HepG2 (cell line): ENCODE measurements at regions not wholly inside any gene's neighbourhood (a gene's known extent, or its start where the extent isn't known, plus 50 kb on each side); places are given as distances from the start of the nearest gene placed in this dataset.

Experiments
- FOXA3 ChIP-seq: IDR thresholded peaks from 2 replicates; pipeline ENCODE4 v1.6.1; 2016; ENCODE audit warnings: missing genetic modification reagents, missing compliant biosample characterization
- GTF2F1 ChIP-seq: fragments of 150-350 bp; IDR thresholded peaks from 2 replicates; pipeline ENCODE4 v1.6.1; 2014; ENCODE audit warnings: low read length
- JUNB ChIP-seq: sonication (generic); formaldehyde crosslinking; IDR thresholded peaks from 2 replicates; pipeline ENCODE4 v1.8.0; 2022; ENCODE audit warnings: missing genetic modification reagents, mild to moderate bottlenecking, borderline replicate concordance
- KAT2B ChIP-seq: fragments of 150-350 bp; IDR thresholded peaks from 2 replicates; pipeline ENCODE4 v1.6.1; 2014; ENCODE audit warnings: low read depth, low read length, borderline replicate concordance
- KDM5B ChIP-seq: sonication (generic); formaldehyde crosslinking; IDR thresholded peaks from 2 replicates; pipeline ENCODE4 v1.4.0; 2020; ENCODE audit warnings: missing genetic modification reagents, mild to moderate bottlenecking, borderline replicate concordance
- MED1 ChIP-seq: sonication (generic); formaldehyde crosslinking; IDR thresholded peaks from 2 replicates; pipeline ENCODE4 v1.4.0; 2020; ENCODE audit warnings: missing genetic modification reagents
- MYNN ChIP-seq: sonication (generic); formaldehyde crosslinking; IDR thresholded peaks from 2 replicates; pipeline ENCODE4 v1.4.0; 2020; ENCODE audit warnings: mild to moderate bottlenecking, low read depth, missing genetic modification reagents
- NFYB ChIP-seq: sonication (generic); formaldehyde crosslinking; IDR thresholded peaks from 2 replicates; pipeline ENCODE4 v1.4.0; 2020; ENCODE audit warnings: missing genetic modification reagents
- NR2C2 ChIP-seq: sonication (generic); formaldehyde crosslinking; IDR thresholded peaks from 2 replicates; pipeline ENCODE4 v1.4.0; 2020; ENCODE audit warnings: missing genetic modification reagents, mild to moderate bottlenecking, moderate library complexity, borderline replicate concordance
- RARA ChIP-seq: IDR thresholded peaks from 2 replicates; pipeline ENCODE4 v1.6.1; 2016; ENCODE audit warnings: missing genetic modification reagents, missing compliant biosample characterization
- RBM22 ChIP-seq: fragments of 200-400 bp; formaldehyde crosslinking; optimal IDR thresholded peaks from 2 replicates; pipeline ENCODE3; 2017; ENCODE audit warnings: mild to moderate bottlenecking, low read length, moderate library complexity
- SP1 ChIP-seq, 2 experiments: fragments of 450-650 bp in 1 of 2; sonication (generic) in 1 of 2; formaldehyde crosslinking in 1 of 2; IDR thresholded peaks; 2 replicates each; pipeline versions ENCODE4 v1.4.0 to v1.6.1; 2016 to 2020; ENCODE audit warnings: missing genetic modification reagents in 1 of 2
- THAP11 ChIP-seq: IDR thresholded peaks from 2 replicates; pipeline ENCODE4 v1.6.1; 2016; ENCODE audit warnings: missing biosample characterization, missing genetic modification reagents
- ZNF253 ChIP-seq: sonication (generic); formaldehyde crosslinking; IDR thresholded peaks from 2 replicates; pipeline ENCODE4 v1.8.0; 2022; ENCODE audit warnings: mild to moderate bottlenecking, missing genetic modification reagents, borderline replicate concordance
- ZNF704 ChIP-seq: sonication (generic); formaldehyde crosslinking; IDR thresholded peaks from 2 replicates; pipeline ENCODE4 v1.8.1; 2023; ENCODE audit warnings: mild to moderate bottlenecking, inconsistent platforms, moderate library complexity, missing genetic modification reagents, borderline replicate concordance
- ZNF772 ChIP-seq: sonication (generic); formaldehyde crosslinking; IDR thresholded peaks from 2 replicates; pipeline ENCODE4 v1.5.0; 2020; ENCODE audit warnings: mild to moderate bottlenecking, missing genetic modification reagents
- ZSCAN12 ChIP-seq: sonication (generic); formaldehyde crosslinking; IDR thresholded peaks from 2 replicates; pipeline ENCODE4 v1.9.0; 2021; ENCODE audit warnings: mild to moderate bottlenecking, missing genetic modification reagents
- ZSCAN20 ChIP-seq: sonication (generic); formaldehyde crosslinking; IDR thresholded peaks from 2 replicates; pipeline ENCODE4 v1.4.0; 2020; ENCODE audit warnings: missing genetic modification reagents, mild to moderate bottlenecking, borderline replicate concordance
- TF ChIP-seq, protein P1 (sequence below): sonication (generic); formaldehyde crosslinking; IDR thresholded peaks from 2 replicates; pipeline ENCODE4 v1.4.0; 2020; ENCODE audit warnings: missing genetic modification reagents
- TF ChIP-seq, protein P2 (sequence below): sonication (generic); formaldehyde crosslinking; IDR thresholded peaks from 2 replicates; pipeline ENCODE4 v1.5.1; 2020; ENCODE audit warnings: mild to moderate bottlenecking, missing genetic modification reagents
- TF ChIP-seq, protein P3 (sequence below): sonication (generic); formaldehyde crosslinking; IDR thresholded peaks from 2 replicates; pipeline ENCODE4 v1.4.0; 2020; ENCODE audit warnings: mild to moderate bottlenecking, missing genetic modification reagents
- TF ChIP-seq, protein P4 (sequence below): sonication (generic); formaldehyde crosslinking; IDR thresholded peaks from 2 replicates; pipeline ENCODE4 v1.5.0; 2020; ENCODE audit warnings: mild to moderate bottlenecking, missing genetic modification reagents

DNA sequence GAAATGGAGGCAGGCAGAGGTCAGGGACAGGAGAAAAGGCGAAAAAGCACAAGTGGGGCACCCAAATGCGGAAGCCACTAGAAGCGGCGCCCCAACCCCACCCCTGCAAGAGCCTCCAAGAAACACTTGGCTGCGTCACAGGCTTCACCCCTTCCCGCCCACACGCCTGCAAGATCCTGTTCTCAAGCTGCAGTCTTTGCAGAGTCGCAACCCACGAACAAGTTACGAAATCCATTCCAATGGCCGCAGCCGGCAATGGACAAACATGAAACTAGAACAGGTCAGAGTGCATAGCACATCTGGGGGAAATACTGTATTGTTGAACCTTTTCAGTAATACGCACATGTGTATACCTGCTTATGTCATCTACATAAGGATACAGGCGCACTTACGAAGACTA lies 103.6 kb downstream of the PSMG1 start (continued):
- TF ChIP-seq, protein P1, sequence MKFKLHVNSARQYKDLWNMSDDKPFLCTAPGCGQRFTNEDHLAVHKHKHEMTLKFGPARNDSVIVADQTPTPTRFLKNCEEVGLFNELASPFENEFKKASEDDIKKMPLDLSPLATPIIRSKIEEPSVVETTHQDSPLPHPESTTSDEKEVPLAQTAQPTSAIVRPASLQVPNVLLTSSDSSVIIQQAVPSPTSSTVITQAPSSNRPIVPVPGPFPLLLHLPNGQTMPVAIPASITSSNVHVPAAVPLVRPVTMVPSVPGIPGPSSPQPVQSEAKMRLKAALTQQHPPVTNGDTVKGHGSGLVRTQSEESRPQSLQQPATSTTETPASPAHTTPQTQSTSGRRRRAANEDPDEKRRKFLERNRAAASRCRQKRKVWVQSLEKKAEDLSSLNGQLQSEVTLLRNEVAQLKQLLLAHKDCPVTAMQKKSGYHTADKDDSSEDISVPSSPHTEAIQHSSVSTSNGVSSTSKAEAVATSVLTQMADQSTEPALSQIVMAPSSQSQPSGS = peak; percentile 43; the same call in 1 of the 2 replicates
- TF ChIP-seq JUNB (CRISPR knock-in tag) = no peak
- no peak for TF ChIP-seq SP1 (IDR thresholded peaks at IDR 0.05)
- TF ChIP-seq SP1 (CRISPR knock-in tag; IDR thresholded peaks at IDR 0.05) = no peak
- TF ChIP-seq ZNF772 (CRISPR knock-in tag) = no peak
- peak; percentile 83 for TF ChIP-seq NR2C2
- no peak for TF ChIP-seq NFYB (CRISPR knock-in tag)
- TF ChIP-seq, protein P2, sequence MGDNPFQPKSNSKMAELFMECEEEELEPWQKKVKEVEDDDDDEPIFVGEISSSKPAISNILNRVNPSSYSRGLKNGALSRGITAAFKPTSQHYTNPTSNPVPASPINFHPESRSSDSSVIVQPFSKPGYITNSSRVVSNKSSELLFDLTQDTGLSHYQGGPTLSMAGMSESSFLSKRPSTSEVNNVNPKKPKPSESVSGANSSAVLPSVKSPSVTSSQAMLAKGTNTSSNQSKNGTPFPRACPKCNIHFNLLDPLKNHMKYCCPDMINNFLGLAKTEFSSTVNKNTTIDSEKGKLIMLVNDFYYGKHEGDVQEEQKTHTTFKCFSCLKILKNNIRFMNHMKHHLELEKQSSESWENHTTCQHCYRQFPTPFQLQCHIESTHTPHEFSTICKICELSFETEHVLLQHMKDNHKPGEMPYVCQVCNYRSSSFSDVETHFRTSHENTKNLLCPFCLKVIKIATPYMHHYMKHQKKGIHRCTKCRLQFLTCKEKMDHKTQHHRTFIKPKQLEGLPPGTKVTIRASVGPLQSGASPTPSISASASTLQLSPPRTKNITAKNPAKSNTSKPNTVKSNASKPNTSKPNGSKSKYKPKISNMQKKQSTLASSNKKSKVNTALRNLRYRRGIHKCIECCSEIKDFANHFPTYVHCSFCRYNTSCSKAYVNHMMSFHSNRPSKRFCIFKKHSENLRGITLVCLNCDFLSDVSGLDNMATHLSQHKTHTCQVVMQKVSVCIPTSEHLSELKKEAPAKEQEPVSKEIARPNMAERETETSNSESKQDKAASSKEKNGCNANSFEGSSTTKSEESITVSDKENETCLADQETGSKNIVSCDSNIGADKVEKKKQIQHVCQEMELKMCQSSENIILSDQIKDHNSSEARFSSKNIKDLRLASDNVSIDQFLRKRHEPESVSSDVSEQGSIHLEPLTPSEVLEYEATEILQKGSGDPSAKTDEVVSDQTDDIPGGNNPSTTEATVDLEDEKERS = no peak
- TF ChIP-seq MED1 (CRISPR knock-in tag) = peak; percentile 67
- TF ChIP-seq RARA (CRISPR knock-in tag) = peak; percentile 70
- TF ChIP-seq KDM5B = no peak; the same call in 1 of the 2 replicates
- no peak for TF ChIP-seq ZNF253
- TF ChIP-seq FOXA3 = peak; percentile 63
- TF ChIP-seq ZSCAN20 (CRISPR knock-in tag) = no peak
- peak; percentile 46; the same call in 1 of the 2 replicates for TF ChIP-seq THAP11 (CRISPR knock-in tag)
- no peak for TF ChIP-seq ZSCAN12 (CRISPR knock-in tag)
- no peak for TF ChIP-seq MYNN (CRISPR knock-in tag)
- TF ChIP-seq, protein P3, sequence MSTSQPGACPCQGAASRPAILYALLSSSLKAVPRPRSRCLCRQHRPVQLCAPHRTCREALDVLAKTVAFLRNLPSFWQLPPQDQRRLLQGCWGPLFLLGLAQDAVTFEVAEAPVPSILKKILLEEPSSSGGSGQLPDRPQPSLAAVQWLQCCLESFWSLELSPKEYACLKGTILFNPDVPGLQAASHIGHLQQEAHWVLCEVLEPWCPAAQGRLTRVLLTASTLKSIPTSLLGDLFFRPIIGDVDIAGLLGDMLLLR (CRISPR knock-in tag) = no peak
- TF ChIP-seq ZNF704 (CRISPR knock-in tag) = no peak
- no peak for TF ChIP-seq GTF2F1
- TF ChIP-seq KAT2B = no peak
- TF ChIP-seq, protein P4, sequence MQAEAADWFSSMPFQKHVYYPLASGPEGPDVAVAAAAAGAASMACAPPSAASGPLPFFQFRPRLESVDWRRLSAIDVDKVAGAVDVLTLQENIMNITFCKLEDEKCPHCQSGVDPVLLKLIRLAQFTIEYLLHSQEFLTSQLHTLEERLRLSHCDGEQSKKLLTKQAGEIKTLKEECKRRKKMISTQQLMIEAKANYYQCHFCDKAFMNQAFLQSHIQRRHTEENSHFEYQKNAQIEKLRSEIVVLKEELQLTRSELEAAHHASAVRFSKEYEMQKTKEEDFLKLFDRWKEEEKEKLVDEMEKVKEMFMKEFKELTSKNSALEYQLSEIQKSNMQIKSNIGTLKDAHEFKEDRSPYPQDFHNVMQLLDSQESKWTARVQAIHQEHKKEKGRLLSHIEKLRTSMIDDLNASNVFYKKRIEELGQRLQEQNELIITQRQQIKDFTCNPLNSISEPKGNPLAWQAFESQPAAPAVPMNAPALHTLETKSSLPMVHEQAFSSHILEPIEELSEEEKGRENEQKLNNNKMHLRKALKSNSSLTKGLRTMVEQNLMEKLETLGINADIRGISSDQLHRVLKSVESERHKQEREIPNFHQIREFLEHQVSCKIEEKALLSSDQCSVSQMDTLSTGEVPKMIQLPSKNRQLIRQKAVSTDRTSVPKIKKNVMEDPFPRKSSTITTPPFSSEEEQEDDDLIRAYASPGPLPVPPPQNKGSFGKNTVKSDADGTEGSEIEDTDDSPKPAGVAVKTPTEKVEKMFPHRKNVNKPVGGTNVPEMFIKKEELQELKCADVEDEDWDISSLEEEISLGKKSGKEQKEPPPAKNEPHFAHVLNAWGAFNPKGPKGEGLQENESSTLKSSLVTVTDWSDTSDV (CRISPR knock-in tag) = no peak
- no peak for TF ChIP-seq RBM22
